PC-9 (cell line): ENCODE measurements at regions not wholly inside any gene's neighbourhood (a gene's known extent, or its start where the extent isn't known, plus 50 kb on each side); places are given as distances from the start of the nearest gene placed in this dataset.

Source experiments
- EZH2 ChIP-seq: fragments of 200-600 bp; sonication (generic); IDR thresholded peaks from 2 replicates; pipeline ENCODE4 v1.8.0; 2017; ENCODE audit warnings: antibody characterized with exemption, low read depth
- TF ChIP-seq, protein P1 (sequence below): fragments of 200-600 bp; sonication (generic); conservative IDR thresholded peaks from 2 replicates; pipeline ENCODE4 v1.6.1; 2017; ENCODE audit warnings: mixed run types, antibody characterized with exemption, mild to moderate bottlenecking, moderate library complexity

DNA sequence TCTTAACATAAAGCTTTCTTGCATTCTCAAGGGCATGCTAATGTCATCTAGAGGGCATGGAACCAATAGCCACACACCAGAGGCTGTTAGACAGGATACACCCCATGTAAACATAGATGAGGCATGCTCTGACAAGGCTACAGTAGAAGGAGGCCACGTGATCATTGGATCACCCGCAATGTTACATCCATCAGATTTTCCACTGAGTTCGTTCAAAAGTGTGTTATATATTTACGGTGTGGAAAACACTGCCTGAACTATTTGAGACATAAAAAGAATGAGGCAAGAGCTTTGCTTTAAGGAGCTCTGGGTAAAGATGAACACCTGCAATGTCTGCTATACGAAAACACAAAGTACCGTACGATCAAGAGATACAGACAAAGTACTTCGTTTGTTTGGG is 817.5 kb upstream of the SLC10A2 start:
- TF ChIP-seq, protein P1, sequence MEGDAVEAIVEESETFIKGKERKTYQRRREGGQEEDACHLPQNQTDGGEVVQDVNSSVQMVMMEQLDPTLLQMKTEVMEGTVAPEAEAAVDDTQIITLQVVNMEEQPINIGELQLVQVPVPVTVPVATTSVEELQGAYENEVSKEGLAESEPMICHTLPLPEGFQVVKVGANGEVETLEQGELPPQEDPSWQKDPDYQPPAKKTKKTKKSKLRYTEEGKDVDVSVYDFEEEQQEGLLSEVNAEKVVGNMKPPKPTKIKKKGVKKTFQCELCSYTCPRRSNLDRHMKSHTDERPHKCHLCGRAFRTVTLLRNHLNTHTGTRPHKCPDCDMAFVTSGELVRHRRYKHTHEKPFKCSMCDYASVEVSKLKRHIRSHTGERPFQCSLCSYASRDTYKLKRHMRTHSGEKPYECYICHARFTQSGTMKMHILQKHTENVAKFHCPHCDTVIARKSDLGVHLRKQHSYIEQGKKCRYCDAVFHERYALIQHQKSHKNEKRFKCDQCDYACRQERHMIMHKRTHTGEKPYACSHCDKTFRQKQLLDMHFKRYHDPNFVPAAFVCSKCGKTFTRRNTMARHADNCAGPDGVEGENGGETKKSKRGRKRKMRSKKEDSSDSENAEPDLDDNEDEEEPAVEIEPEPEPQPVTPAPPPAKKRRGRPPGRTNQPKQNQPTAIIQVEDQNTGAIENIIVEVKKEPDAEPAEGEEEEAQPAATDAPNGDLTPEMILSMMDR, result no peak
- TF ChIP-seq EZH2, result no peak
